CD4-positive, alpha-beta T cell treated with Interleukin-4 for 1 hour (primary cell): ENCODE measurements at regions not wholly inside any gene's neighbourhood (a gene's known extent, or its start where the extent isn't known, plus 50 kb on each side); places are given as distances from the start of the nearest gene placed in this dataset.

ENCODE experiments used
- DNase-seq, 2 donors: peaks; one replicate each; pipeline ENCODE4 v3.0.0-alpha.2; 2020 to 2022

DNA sequence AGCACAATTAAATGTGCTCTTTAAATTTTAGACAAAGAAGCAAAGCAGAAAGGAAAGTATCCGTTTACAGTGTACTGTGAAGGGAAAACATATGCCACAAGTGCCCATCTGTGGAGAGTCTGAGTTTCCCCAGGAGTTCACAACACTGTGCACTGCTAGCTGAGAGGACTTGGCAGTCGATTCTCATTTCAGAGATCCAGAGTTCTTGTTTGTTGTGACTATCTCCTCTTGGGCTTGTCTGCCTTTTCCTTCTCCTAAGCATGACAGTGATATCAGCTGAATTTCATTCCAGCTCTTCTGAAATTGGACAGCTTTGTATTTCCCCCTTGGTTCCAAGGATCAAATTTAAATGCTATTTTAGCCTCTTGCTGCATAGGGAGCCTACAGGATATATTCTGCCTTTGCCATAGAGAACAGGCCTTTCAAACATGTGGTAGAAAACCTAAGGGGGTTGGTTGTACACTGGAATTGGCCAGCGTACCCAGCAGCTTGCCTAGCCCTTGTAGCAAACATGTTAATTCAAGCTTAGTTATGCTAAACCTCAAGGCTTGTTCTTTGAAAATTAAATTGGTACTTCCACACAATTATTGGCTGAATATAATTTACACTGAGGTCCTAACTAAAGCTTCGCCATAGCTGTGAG is 259.2 kb upstream of the NOVA1 start:
- DNase-seq = no peak

DNA sequence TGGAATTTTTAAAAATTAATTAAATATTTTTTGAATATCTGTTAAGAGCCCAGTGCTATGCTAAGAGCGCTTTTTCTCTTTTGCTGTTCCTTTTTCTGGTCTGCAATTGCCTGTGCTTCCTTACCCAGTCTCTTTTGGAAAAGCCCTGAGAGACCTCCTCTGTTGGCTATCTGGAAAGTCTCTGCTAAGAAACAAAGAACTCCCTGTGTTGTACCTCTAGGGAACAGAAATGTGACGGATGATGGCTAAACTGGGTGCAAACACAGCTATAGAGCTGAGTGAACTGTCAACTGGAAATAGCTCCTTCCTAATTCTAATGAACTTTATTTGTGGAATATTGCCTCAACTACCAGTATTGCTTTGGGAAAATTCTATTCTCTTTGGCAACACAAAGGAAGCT is 261.6 kb upstream of the NOVA1 start:
- DNase-seq = no peak

DNA sequence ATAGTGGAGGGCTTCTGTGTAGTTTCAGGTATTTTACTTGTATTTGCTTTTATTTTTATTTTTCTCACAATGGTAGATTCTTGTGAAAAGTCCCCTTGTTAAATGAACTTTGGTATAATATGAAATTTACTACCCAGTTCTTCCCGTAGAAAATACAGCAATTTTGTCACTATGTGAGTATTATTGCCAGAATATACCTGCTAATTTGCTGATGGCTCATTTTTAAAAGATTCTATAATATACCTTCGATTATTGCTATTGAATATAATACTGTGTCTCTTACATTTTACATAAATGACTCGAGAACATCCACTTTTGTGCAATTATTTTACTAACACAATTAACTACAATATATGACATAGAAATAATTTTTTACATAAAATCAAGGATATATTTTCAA is 262.3 kb upstream of the NOVA1 start:
- no peak for DNase-seq

DNA sequence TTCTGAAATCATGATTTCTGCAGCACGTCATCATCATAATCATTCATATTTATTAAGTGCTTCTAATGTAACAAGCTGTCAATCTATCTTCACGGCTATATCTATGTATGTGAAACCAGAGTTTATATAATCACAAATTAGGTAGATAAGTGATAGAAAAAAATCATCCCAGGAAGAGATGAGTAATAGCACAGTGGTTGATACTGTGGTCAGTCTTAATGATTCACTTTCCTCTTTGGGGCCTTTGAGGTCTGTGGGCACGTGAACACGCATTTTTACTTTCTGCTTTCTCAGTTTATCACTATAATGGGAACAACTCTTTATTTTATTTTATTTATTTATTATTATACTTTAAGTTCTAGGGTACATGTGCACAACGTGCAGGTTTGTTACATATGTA is 265.9 kb upstream of the NOVA1 start:
- DNase-seq = no peak

DNA sequence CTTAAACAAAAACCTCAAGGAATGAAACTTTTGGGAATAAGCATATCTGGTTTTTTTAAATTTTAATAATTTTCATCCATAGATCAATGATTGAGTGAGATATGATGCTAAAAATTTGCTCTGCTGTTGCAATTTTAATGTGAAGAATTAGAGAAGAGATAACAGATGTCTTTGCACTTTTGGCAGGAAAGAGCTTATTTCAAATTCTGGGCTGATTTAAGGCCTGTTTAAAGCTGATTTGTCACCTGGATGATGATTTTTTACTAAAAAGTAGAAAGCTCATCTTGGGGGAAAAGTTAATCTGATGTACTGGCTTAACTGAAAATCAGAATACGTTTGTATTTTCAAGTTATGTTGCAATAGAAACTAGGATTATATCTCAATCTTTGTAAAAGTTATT is 268.9 kb upstream of the NOVA1 start:
- DNase-seq = no peak

DNA sequence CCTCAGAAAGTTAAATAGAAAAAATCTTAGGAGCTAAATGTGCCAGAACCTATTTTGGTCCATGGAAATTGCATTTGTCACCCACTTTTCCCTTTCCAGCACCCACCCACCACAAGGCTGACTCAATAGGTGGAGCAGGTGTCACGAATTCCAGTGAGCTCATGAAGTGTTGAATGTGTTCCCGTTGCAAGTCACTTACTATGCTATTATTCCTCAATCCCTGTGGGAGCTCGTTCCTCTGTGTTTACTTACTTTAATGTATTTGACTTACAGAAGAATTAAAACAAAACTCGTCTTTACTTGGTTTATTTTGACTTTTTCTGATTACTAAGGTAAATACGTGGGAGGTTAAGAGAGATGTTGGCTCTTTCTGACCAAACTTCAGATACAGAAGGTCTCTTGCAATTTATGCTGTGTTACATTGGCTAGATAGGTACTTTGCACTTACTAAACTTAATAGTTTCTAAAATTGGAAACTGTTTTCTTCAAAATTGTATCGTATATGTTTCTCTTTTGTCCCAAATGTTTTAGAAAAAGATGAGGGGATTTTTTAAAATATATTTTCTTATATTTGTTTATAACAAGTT is 269.4 kb upstream of the NOVA1 start:
- DNase-seq = no peak

DNA sequence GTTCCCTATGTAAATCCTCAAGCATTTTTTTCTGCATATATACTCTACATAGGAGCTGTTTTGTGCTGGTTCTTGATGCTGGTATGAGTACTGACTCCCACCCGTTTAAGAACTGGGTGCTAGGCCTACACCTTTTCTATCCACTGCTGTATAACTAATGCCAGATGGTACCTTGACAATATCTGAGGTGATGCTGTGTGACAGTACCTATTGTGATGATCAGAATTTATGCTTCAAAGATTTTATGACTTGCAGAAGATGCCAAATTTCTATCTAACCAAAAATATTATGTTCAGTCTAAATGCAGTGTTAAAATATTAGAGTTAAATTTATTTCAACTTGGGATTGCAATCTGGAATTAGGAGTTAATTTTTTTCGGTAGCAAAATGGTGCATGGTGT is 272.3 kb upstream of the NOVA1 start:
- DNase-seq = no peak

DNA sequence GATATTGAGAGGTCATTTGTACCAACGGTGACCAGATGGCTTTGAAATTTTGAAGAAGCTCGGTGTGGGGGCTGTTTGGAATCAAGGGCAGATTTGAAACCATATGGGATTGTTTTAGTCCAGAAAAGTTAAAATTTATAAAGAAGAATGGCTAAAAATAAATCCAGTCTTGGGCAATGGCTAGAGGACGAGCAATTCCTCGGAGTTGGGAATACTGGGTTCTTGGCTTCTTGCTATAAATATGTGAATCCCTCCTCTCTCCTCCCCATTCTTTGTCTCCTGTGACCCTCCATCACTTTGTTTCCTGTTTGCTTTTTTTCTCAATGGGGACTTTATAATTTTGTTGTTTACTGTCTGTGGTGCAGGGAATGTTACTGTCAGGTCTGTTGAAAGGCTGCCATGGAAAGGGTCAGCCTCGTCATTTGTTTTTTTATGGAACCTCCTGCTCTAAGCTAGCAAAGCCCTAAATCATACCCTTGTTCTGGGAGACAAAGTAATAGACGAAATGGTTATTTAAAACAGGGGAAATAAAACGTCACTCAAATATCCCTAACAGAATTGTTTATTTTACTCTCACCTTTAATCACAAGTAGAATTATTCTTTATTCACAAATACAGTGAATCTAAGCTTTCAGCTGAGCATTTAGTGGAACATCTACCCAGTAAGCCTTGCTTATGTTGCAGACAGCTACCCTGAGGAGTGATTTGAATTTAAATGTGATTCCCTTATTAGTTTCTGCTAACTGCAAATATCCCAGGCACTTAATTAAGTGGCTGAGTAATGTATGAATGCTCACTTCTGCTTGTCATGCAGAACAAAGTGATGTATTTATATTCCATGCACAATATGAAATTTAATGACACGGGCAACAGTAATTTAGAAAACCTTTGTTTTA is 273.1 kb upstream of the NOVA1 start:
- DNase-seq = no peak

DNA sequence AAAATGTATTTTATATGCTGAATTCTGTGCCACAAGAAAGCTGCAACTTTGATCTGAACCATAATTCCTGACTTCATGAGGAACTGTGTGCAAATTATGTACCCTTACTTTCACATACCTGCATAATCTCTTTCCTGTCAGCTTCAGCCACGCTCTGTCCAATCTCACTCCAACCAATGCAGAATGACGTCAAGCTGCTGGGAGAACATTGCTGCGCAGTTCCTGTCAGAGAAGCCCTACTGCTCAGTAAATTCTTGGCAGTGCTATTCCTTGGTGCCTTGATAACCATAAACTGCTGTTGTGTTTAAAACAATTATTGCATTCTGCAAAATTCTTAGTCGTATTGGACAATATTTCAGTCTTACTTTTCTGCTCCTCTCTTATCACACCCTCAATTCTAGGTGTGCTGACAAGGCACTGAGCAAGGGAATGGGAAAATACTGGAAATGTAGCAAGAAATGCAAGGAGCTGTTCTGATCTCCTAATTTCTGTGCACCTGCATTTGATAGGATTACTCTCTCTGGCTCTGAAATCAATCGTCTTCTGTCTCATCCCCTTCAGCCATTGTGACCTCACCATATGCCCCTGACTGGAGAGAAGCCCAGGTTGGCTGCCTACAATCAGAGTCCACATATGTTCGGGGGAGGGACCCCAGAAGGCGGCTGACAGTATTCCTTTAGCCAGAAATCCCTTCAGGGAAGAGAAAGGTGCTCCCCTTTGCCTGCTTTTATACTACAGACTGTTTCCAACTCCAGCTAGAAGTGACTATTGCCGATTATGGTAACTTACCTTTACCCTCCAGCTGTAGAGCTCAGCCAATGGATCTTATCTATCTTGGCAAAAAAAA is 274.9 kb upstream of the NOVA1 start:
- no peak for DNase-seq

DNA sequence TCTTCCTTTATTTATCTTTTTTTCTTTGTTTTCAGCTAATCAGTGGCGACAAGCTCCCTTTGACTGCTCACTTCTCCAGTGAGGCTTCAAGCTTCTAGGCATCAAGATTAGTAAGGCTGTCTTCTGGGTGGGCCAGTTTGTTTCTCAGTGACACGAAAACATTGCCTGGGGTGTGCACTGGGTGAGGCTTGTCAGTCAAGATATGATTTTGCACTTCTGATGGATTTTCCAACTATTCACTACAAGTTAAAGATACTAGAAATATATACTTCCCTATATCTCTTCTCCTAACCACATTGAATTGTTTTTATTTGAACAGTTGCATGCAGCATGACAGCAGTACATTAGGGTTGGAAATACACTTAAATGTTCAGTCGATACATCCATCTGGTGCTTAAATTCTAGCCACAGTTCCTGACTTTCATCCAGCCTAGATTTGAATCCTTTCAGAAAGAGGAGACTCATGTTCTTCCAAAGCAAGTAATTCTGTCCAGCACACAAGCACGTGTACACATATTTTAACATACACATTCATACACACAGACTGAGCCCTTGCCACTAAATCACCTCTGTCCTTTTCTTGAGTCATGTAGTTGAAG is 275.6 kb upstream of the NOVA1 start:
- DNase-seq = no peak

DNA sequence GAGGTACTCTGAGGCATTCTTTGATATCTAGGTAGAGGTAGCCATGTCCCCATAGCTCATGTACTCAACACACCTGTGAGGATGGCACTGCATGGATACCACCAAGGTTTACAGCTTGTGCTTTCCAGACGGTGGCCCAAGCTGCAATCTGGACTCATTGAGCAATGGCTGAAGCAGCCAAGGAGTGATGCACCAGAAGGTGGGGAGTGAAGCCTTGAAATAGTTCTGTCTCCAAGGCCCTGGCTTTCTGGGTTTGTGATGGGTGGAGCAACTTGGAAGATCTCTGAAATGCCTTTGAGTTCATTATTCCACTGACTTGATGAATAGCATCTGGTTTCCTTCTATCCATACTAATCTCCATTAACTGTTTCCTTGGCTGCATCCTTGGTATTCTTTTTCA is 290.0 kb upstream of the NOVA1 start:
- no peak for DNase-seq

DNA sequence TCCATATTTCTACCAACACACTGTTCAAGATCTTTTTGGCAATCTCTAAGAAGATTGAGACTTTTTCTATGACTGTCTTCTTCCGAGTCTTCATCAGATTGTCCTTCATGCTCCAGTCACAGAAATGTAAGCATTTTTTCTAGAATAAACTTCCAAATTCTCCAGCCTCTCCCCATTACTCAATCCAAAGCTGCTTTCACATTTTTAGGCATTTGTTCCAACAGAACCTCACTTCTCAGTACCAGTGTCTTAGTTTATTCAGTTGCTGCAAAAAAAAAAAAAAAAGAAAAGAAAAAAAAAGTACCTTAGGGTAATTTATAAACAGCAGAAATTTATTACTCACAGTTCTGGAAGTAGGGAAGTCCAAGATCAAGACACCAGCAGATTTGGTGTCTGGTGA is 290.8 kb upstream of the NOVA1 start:
- DNase-seq = no peak

DNA sequence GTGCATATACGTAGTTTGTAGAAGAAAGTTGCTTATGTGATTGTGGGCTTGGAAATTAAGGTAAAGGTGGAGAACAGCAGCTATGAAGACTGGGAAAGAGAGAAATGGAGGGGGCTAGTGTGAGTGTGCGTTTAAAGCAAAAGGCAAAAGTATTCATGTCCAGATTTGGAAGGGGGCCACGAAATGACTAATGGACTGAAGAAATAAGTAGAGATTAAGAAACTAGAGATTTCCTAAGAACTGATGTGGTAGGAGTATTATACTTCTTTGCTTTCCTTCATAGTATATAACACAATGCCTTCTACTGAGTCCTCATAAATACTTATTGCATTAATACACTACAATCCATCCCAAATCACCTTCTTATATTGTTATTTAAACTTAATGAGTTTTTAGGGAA is 298.6 kb upstream of the NOVA1 start:
- DNase-seq = no peak

DNA sequence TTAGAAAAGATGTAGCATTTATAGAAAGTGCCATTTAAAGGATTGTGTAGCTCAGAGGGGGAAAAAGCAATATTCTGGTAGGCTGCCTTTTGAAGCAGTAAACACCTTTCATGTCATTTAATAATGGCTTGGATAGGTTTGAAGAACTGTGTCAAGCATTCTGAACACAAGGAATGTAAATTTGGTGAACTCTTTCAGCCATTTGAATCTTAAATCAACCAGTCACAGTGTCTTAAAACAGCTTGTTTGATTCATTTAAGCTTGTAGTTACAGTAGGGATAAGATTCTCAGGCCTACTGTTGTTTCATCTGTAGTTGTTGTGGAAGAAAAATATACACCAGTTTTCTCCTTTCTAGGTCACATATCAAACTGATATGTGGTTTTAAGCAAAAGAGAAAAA is 299.4 kb upstream of the NOVA1 start:
- no peak for DNase-seq

DNA sequence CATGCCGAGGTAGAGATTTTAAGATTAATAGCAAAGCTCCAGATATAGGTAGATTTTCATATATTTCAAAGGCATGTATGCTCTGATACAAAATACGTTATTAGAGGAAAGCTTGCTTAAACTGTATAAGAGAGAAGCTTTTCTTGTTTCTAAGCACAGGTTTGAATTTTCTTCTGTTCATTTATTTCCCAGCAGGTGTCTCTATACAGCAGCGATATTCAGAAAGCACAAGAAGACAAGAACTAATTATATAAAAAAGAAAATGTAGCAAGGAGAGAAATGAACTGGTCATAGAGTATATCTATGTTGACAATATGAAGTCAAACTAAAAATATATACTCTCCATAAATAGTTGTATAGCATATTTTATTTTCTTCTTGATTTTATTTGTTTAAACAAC is 307.4 kb upstream of the NOVA1 start:
- DNase-seq = no peak

DNA sequence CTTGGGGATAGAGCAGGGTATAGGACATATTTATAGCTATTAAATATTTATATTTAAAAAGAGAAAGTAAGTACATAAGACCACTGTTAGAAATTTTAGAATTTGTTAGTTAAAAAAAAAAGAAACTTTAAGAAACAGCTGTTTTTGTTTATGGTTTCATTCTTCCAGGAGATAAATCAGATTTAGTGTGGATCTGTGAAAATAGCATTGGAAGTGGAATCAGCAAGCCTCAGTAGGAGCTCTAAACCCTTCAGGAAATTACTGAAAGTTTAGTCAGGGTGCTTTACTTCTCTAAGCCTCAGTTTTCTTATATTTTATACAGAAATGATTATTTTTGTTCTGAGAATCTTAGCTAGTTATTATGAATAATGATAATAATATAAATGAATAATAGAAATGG is 316.0 kb upstream of the NOVA1 start:
- no peak for DNase-seq

DNA sequence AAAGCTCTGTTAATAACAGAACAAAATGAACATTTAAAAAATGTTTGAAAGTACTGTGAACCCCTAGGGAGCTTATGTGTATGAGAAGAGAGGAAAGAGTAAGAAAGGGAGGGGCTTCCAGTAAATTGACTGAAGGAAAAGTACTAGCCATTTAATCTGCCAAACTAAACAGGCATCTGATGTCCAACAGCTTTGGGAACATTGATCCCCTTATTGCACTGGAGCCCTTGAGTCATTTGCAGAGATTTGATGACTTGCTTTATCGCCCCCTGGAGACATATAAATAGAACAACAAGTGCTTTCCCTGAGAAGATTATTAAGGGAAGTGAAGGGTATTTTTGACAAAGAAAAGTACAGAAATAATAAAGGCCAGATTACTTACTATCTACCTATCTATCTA is 319.3 kb upstream of the NOVA1 start:
- DNase-seq = no peak

DNA sequence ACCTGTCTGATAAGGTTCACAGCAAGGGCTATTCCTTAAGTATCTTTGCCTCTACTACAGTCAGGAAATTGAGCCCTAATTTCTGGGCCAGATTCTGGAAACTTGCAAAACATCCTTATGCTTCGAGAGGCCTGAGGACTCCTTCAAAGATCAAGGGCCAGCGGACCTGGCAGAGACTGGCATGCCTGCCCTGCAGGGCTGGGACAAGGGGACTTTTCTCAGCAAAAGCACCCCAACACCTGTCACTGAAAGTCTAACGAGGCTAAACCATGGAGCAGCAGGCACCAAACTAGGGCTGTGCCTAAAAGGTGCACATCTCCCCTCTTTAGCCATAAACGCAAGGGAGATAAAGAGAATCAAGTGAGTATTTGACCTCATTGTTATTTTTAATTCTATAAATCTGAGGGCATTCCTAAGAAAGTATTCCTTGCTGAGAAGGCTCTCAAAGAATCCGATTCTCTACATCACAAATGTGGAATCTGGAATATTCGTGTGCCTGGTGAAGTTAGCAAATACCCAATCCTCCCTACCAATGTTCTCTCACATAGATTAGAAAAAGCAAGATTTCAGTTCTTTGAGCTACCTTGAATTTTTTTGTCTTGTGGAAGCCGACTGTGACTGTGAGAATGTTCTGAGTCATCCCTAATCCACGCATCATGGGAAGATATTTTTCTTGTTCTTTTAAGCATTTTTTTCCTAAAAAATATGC is 328.2 kb upstream of the NOVA1 start:
- no peak for DNase-seq

DNA sequence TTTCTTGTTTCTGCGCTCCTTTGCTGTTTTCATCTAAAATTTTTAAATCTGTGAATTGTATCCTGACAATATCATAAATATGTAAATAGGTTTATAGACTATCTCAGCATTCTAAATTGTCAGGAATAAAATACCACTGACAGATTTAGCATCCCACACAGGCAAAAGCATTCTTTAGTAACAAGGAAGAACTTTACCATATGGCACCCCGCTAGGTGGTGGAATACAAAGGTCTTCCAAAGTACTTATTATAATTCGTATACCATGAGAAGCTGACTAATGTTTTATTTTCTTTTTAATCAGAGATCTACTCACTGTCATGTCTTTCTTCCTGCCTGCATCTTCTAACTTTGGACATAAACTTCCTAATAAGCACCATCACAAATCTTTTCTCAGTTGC is 328.8 kb upstream of the NOVA1 start:
- DNase-seq = no peak

DNA sequence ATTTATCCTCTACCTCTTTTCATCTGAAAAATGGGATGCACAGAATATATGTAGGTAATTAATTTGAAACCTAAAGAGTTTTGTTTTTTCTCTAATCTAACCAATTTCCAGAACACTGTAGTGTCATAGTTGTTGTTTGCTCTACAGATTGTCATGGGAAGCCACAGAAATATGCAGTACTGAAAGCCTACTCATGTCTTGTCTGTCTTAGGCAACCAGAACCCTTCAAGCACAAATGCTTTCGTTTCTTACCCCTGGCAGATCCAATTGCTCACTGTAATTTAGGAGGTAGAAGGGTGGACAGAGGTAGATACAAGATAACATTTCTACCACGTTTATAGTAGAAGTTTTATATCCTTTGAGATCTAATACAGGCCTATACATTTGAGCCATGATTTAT is 330.2 kb upstream of the NOVA1 start:
- no peak for DNase-seq

DNA sequence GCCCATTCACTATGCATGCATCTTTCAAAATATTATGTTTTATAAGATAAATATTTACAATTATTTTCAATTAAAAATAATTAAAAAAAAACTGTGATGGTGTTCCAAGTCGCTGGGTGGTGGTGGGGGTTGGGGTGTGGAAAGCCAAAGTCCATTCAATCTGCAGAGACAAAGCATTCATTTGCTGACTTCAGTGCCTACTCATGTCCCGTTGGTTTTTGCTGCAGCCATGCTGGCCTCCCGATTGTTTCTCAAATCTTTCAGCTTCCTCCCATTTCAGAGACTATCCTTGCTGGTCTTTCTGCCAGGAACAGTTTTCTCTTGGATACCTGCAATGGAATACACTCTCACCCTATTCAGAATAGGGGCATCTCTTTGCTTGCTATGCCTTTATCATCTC is 331.5 kb upstream of the NOVA1 start:
- DNase-seq = no peak

DNA sequence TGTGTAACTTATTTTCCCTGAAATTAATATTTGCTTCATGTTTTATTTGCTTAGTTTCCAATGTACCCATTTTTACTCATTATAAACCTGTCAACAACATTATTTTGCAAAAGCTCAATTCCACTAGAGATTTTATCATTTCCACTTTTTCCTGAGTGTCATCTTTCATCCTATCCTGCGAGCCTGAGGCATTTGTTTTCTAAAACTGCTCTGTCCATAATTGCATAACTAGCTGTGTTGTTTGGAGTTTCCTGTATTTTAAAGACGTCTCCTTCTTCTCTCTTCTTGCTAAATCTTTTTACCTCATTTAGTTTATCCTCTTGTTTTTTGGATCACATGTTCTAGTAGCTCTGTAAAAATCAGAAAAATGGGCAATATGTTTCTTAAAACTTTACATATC is 332.7 kb upstream of the NOVA1 start:
- no peak for DNase-seq
